Endothelial cell of umbilical vein (primary cell): ENCODE measurements at regions not wholly inside any gene's neighbourhood (a gene's known extent, or its start where the extent isn't known, plus 50 kb on each side); places are given as distances from the start of the nearest gene placed in this dataset.

Experiments used
- EZH2 ChIP-seq: IDR thresholded peaks from 2 replicates; pipeline ENCODE4 v1.6.1; 2012; ENCODE audit warnings: borderline replicate concordance, low read depth, mild to moderate bottlenecking, moderate library complexity, low read length, inconsistent platforms; ENCODE audit not compliant: severe bottlenecking
- FOS ChIP-seq: IDR thresholded peaks from 2 replicates; pipeline ENCODE4 v1.6.1; 2011; ENCODE audit warnings: mild to moderate bottlenecking, low read length, moderate library complexity, borderline replicate concordance; ENCODE audit not compliant: insufficient read depth
- GATA2 ChIP-seq: IDR thresholded peaks from 2 replicates; pipeline ENCODE4 v1.7.0; 2011; ENCODE audit warnings: low read depth, mild to moderate bottlenecking, moderate library complexity, mixed read lengths, low read length; ENCODE audit not compliant: insufficient read length, insufficient read depth
- POLR2A ChIP-seq: IDR thresholded peaks from 2 replicates; pipeline ENCODE4 v1.6.1; 2012; ENCODE audit warnings: low read depth, mild to moderate bottlenecking, control low read depth, low read length
- POLR2AphosphoS5 ChIP-seq: IDR thresholded peaks from 2 replicates; pipeline ENCODE4 v1.6.1; 2012; ENCODE audit warnings: low read depth, mild to moderate bottlenecking, control low read depth, low read length, moderate library complexity; ENCODE audit not compliant: insufficient read depth
- TF ChIP-seq, protein P1 (sequence below), 2 donors: IDR thresholded peaks; 1 replicate in 1 of 2; 2 replicates in 1 of 2; pipeline ENCODE4 v1.5.1; 2011; ENCODE audit warnings: low read length in 2 of 2, mild to moderate bottlenecking in 2 of 2, moderate library complexity in 2 of 2, control low read depth in 1 of 2, inconsistent platforms in 1 of 2, low read depth in 1 of 2; ENCODE audit not compliant: insufficient read depth in 1 of 2; ENCODE audit errors: extremely low read depth in 1 of 2

DNA sequence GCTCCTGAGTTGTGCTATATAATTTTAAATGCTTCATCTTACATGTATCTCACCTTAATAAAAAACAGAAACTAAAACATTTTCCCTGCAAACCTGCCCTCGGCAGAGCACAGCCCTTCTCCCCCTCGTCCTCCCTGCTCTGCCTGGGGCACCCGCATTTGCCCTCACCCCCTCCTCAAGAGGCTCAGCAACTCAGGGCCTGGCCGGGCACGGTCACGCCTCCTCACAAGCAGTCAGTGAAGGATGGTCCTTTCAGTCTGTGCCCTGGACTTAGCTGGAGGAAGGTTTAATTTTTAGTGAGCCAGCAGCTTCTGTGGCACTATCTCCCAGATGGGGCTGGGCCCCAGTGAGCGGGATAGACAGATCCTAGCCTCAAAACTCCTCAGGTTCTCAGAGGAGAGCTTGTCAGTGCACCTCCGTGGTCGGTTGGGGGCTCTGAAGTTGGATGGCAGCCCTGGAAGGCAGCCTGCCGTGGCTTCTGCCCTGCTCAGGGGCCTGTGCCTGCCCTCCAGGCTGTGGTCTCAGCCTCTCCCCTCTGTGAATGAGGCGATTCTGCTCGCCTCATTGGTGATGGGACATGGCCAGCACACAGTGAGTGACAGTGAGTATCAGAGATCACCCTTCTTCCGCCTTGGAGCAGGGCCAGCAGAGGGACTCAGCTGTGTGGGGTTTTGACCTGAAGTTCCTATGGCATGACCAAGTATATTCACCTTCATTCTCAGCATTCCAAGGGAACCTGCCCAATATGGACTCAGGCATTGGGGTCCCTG is 56.3 kb upstream of the AFF3 start:
- TF ChIP-seq, protein P1, sequence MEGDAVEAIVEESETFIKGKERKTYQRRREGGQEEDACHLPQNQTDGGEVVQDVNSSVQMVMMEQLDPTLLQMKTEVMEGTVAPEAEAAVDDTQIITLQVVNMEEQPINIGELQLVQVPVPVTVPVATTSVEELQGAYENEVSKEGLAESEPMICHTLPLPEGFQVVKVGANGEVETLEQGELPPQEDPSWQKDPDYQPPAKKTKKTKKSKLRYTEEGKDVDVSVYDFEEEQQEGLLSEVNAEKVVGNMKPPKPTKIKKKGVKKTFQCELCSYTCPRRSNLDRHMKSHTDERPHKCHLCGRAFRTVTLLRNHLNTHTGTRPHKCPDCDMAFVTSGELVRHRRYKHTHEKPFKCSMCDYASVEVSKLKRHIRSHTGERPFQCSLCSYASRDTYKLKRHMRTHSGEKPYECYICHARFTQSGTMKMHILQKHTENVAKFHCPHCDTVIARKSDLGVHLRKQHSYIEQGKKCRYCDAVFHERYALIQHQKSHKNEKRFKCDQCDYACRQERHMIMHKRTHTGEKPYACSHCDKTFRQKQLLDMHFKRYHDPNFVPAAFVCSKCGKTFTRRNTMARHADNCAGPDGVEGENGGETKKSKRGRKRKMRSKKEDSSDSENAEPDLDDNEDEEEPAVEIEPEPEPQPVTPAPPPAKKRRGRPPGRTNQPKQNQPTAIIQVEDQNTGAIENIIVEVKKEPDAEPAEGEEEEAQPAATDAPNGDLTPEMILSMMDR (IDR thresholded peaks at IDR 0.05; ENCODE audit: extremely low read depth in 1 of 2, insufficient read depth in 1 of 2, low read depth in 1 of 2, low read length in 2 of 2), result no peak
- TF ChIP-seq POLR2AphosphoS5, result no peak
- no peak for TF ChIP-seq FOS
- no peak for TF ChIP-seq EZH2
- no peak for TF ChIP-seq GATA2
- no peak for TF ChIP-seq POLR2A
